AG04450 (cell line): ENCODE measurements at regions not wholly inside any gene's neighbourhood (a gene's known extent, or its start where the extent isn't known, plus 50 kb on each side); places are given as distances from the start of the nearest gene placed in this dataset.

Source experiments
- CTCF ChIA-PET: fragments of 300-600, 350-600 bp; formaldehyde crosslinking; extraction: SDS; loops from one replicate; lab custom pipeline; 2022; ENCODE audit warnings: antibody characterized with exemption, inconsistent platforms; lab: Charles Lee
- POLR2A ChIA-PET: fragments of 350-600 bp; formaldehyde crosslinking; extraction: SDS; loops from one replicate; lab custom pipeline; 2021; ENCODE audit warnings: antibody characterized with exemption, inconsistent platforms; lab: Yijun Ruan, JAX
- DNase-seq: peaks from one replicate; pipeline ENCODE4 v3.0.0-alpha.2; 2011; ENCODE audit warnings: low read depth, low spot score
- H3K27ac ChIP-seq: one replicate; pipeline ENCODE4 v1.5.1; 2012; ENCODE audit warnings: low read depth, low read length, control low read depth
- H3K27me3 ChIP-seq: one replicate; pipeline ENCODE4 v1.6.0; 2012; ENCODE audit warnings: low read length; ENCODE audit not compliant: control insufficient read depth, insufficient read depth
- H3K4me3 ChIP-seq: 2 replicates; pipeline ENCODE4 v1.5.1; 2011; ENCODE audit warnings: mild to moderate bottlenecking, low read depth, low read length, control low read depth
- H3K9me3 ChIP-seq: 2 replicates; pipeline ENCODE4 v1.5.1; 2012; ENCODE audit warnings: low read length; ENCODE audit not compliant: control insufficient read depth, insufficient read depth
- CTCF ChIP-seq: IDR thresholded peaks from 2 replicates; pipeline ENCODE4 v1.5.1; 2011; ENCODE audit warnings: low read depth, low read length, control low read depth, inconsistent platforms

GRCh38 chr18:40417501-40417900 lies 1537.5 kb upstream of the PIK3C3 start:
- no peak for TF ChIP-seq CTCF

GRCh38 chr18:40415821-40416220 lies 1539.2 kb upstream of the PIK3C3 start:
- ChIA-PET CTCF (no interaction called here), POLR2A (no interaction called here)
- Histone ChIP-seq H3K4me3 (no peak overlapping the region), H3K27me3 (no peaks in the 10 kb centered on the region), H3K9me3 (no peaks in the 10 kb centered on the region), H3K27ac (no peak overlapping the region)
- TF ChIP-seq CTCF = no peak
- DNase-seq = no peak

More at GRCh38 chr18:40417501-40417900, 1537.5 kb upstream of the PIK3C3 start:
- no peaks in the 10 kb centered on the region for H3K9me3 ChIP-seq
- H3K27me3 ChIP-seq = no peaks in the 10 kb centered on the region
- no peak overlapping the region for H3K27ac ChIP-seq
- ChIA-PET CTCF (no interaction called here), POLR2A (no interaction called here)
- DNase-seq = no peak
- no peak overlapping the region for H3K4me3 ChIP-seq

GRCh38 chr18:40415176-40415791 lies 1539.8 kb upstream of the PIK3C3 start:
- no peak for TF ChIP-seq CTCF
- CTCF ChIA-PET = no interaction called here

GRCh38 chr18:40414155-40414754 lies 1540.8 kb upstream of the PIK3C3 start:
- ChIA-PET CTCF (no interaction called here), POLR2A (interaction anchor here (0.5 to 0.6 kb wide), 2 partner anchors 131 to 662 kb away, joined by 6 to 12 read pairs; no protein-coding TSS in a partner anchor)
- Histone ChIP-seq H3K27me3 (no peaks in the 10 kb centered on the region), H3K9me3 (no peaks in the 10 kb centered on the region), H3K4me3 (no peak overlapping the region), H3K27ac (no peak overlapping the region)
- DNase-seq = no peak
- TF ChIP-seq CTCF = no peak

More at GRCh38 chr18:40415176-40415791, 1539.8 kb upstream of the PIK3C3 start:
- POLR2A ChIA-PET = interaction anchor here (0.6 kb wide), 1 partner anchor 132 kb away, joined by 6 read pairs; no protein-coding TSS in a partner anchor
- no peaks in the 10 kb centered on the region for H3K9me3 ChIP-seq
- no peaks in the 10 kb centered on the region for H3K27me3 ChIP-seq
- H3K4me3 ChIP-seq = no peak overlapping the region
- no peak for DNase-seq
- no peak overlapping the region for H3K27ac ChIP-seq

GRCh38 chr18:40413160-40413559 lies 1541.9 kb upstream of the PIK3C3 start:
- Histone ChIP-seq H3K27me3 (no peaks in the 10 kb centered on the region), H3K9me3 (no peaks in the 10 kb centered on the region), H3K4me3 (no peak overlapping the region), H3K27ac (no peak overlapping the region)
- ChIA-PET POLR2A (no interaction called here), CTCF (interaction anchor here (0.5 kb wide), 1 partner anchor 656 kb away, joined by 3 read pairs; no protein-coding TSS in a partner anchor)
- peak; percentile 62 for TF ChIP-seq CTCF
- DNase-seq = no peak
